NCI-H1417 (cell line): ENCODE measurements at regions not wholly inside any gene's neighbourhood (a gene's known extent, or its start where the extent isn't known, plus 50 kb on each side); places are given as distances from the start of the nearest gene placed in this dataset.
A peak's percentile ranks its signal among the peaks of the same experiment; 100 is the strongest.
"Not testable (repeated sequence)": the region's sequence is repeated elsewhere in the genome, so short reads cannot be mapped to it uniquely, and the experiment has no call there.

Source experiments
- DNase-seq, 3 experiments: peaks; one replicate each; lab custom pipeline; 2025; lab: John Stamatoyannopoulos, UW

DNA sequence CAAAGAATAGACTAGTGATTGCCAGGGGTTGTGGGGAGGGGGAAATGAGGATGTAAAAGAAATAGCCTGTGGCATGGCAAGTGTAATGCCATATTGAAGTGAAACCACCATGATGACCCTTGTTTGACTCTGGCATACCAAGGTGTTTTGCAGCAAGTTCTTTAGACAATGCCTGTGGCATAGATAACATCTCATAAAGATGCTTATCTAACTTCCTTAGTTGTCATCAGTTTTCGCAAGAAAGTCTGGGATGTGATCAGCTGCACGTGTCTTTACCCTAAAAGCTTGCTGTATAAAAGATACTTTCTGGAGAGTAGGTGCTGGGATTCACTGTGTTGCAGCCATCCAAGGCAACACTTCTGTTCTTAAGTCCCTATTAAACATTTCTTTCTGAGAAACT lies 176.1 kb upstream of the MAGEB16 start:
- DNase-seq = no peak

DNA sequence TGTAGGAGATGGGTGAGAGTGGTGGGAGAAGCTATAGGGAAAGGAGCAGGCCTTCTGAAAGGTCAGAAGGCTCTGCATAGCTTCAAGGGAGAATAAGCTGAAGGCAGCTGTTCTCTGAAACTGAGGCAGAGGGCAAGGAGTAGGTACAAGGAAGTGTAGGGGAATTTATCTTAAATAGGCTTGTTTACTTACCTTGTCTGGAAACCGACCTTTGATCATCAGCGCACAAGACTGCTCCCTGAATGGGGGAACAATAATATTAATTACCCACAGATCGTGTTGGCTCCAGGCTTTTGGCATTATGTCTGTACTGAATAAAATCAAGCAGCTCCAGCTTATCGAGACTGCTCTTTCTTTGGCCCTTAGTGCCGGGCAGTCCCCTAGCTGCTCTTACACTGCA lies 175.5 kb upstream of the MAGEB16 start:
- DNase-seq = no peak

- no peak for DNase-seq
Measured at GRCh38 chrX:35625714-35626113, 172.4 kb upstream of the MAGEB16 start.

- DNase-seq = no peak
Measured at GRCh38 chrX:35626124-35626523, 172.0 kb upstream of the MAGEB16 start.

GRCh38 chrX:35635971-35636370 lies 162.2 kb upstream of the MAGEB16 start:
- DNase-seq = not testable (repeated sequence)

DNA sequence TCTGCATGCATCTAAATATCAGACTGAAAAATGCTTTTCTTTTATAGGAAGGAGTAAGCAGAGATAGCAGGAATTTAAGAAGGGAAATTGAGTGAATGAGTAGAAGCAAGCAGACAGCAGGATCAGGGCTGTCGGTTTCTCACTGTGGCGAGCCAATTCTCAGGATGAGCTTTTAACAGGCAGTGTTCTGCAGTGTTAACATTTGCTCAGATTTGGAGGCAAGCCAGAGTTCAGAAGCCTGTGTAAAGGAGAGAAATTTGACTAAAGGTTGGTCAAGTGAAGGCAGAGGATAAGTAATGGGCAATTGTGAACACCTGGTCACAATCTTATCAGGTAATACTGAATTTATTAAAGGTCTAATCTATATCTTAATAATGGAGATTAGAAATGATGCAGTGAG lies 133.3 kb upstream of the MAGEB16 start:
- peak in 1 of 3 experiments; percentile 52 for DNase-seq

- no peak for DNase-seq
Measured at GRCh38 chrX:35665311-35665710, 132.8 kb upstream of the MAGEB16 start.

- no peak for DNase-seq
Measured at GRCh38 chrX:35670889-35671288, 127.3 kb upstream of the MAGEB16 start.

- no peak for DNase-seq
Measured at GRCh38 chrX:35675151-35675550, 123.0 kb upstream of the MAGEB16 start.

- DNase-seq = no peak
Measured at GRCh38 chrX:35680940-35681346, 117.2 kb upstream of the MAGEB16 start.

- no peak for DNase-seq
Measured at GRCh38 chrX:35682476-35682875, 115.7 kb upstream of the MAGEB16 start.

DNA sequence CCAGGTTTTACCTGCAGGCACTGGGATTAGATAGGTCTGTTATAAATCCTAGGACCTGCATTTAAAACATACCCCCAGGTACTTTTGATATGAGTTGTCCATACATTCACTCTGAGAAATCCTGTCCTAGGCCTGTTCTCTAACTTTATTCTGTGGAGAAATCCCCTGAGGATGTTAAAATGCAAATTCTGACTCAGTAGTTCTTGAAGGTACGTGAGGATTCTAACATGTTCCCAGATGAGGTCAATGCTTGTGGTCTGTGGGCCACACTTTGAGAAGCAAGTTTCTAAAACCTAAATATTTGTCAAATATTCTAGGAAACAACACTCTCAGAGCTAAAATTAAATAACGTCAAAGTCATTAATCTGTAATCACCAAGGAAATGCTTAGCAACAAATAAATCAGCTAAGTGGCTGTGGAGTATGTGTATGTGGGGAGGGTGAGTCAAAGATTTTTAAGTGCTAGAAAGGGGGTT lies 101.3 kb upstream of the MAGEB16 start:
- no peak for DNase-seq

DNA sequence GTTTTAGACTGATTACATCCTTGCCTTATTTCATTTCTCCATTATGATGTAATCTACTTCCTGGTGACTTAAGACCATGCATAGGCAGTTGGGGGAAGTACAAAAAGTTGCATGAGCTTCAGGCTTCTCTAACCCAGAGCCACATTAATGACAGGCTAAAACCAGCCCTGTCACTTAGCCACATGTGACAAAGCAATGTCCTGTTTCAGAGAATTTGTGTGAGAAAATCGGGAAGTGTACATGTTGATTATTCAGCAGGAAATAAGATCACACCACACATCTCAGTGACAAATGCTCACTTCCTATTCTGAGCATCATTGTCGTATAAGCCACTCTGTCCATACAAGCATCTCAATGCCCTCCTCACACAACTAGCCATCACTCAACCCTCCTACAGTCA lies 98.5 kb upstream of the MAGEB16 start:
- no peak for DNase-seq

DNA sequence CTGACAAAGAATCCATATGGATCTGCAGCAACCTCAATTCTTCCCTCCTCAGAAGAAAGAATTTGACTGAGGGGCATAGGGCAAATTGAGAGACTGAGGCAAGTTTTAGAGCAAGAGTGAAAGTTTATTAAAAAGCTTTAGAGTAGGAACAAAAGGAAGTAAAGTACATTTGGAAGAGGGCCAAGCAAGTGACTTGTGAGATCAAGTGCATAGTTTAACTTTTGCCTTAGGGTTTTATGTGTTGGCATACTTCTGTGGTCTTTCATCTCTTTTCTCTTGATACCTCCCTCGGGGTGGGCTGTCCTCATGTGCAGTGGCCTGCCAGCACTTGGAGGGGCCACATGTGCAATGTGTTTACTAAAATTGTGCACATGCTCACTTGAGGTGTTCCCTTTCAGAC lies 98.0 kb upstream of the MAGEB16 start:
- DNase-seq = no peak

DNA sequence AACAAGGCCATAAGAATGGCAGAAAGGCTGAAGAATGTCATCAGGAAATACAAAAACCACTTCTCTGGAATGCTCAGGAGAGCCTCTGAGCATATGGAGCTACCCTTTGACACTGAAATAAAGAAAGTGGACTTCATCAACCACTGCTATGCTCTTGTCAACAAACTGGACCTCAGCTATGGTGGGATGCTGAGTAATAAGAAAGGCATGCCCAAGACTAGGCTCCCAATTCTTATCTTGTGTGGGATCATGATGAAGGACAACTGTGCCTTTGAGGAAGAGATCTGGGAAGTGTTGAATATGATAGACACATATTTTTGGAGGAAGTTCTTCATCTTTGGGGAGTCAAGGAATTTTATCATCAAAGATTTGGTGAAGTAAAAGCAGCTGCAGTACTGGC lies 86.9 kb upstream of the MAGEB16 start:
- no peak for DNase-seq

GRCh38 chrX:35722128-35722527 lies 76.0 kb upstream of the MAGEB16 start:
- no peak for DNase-seq

- peak in 1 of 3 experiments; percentile 59 for DNase-seq
Measured at GRCh38 chrX:35726176-35726575, 72.0 kb upstream of the MAGEB16 start.

GRCh38 chrX:35728481-35728880 lies 69.7 kb upstream of the MAGEB16 start:
- no peak for DNase-seq

DNA sequence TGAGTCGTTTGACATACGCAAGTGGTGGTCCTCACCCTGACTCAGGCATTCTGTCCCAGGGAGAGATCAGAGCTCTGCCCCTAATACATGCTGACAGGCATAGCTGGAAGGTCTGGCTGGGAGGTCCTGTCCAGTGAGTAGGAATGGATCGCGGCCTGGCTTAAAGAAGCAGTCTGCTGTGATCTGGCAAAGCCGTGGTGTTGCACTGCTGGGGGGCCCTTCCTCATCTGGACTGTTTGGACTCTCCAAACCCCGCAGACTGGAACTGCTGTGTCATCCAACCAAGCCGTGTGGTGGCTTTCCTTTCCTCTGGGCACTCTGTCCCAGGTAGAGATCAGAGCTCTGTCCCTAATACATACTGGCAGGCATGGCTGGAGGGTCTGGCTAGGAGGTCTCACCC lies 64.3 kb upstream of the MAGEB16 start:
- DNase-seq = no peak

- no peak for DNase-seq
Measured at GRCh38 chrX:35741142-35741541, 57.0 kb upstream of the MAGEB16 start.

GRCh38 chrX:35743331-35743730 lies 54.8 kb upstream of the MAGEB16 start:
- DNase-seq = no peak
